ENCODE measurements at regions not wholly inside any gene's neighbourhood (a gene's known extent, or its start where the extent isn't known, plus 50 kb on each side); places are given as distances from the start of the nearest gene placed in this dataset.

GRCh38 chrX:117215683-117216082 lies 752.9 kb upstream of the CT83 start:
- Mint-ChIP-seq H3K27me3 (no peaks in the 10 kb centered on the region), H3K4me1 (ENCODE audit: low read depth) (no peaks in the 10 kb centered on the region), H3K27ac (no peak overlapping the region), H3K36me3 (ENCODE audit: insufficient read depth) (no peaks in the 10 kb centered on the region), H3K4me3 (ENCODE audit: low read depth) (no peak overlapping the region), H3K9me3 (ENCODE audit: low read depth) (peaks cover 4% of the 10 kb centered on the region)
- no peak for DNase-seq (ENCODE audit: low spot score, unreplicated experiment)
- TF ChIP-seq CTCF (IDR thresholded peaks at IDR 0.05; ENCODE audit: unreplicated experiment) = no peak

- Mint-ChIP-seq H3K27me3 (no peaks in the 10 kb centered on the region), H3K27ac (no peak overlapping the region), H3K4me3 (ENCODE audit: low read depth) (no peak overlapping the region), H3K36me3 (ENCODE audit: insufficient read depth) (no peaks in the 10 kb centered on the region), H3K4me1 (ENCODE audit: low read depth) (no peaks in the 10 kb centered on the region), H3K9me3 (ENCODE audit: low read depth) (peaks cover 3% of the 10 kb centered on the region)
- no peak for DNase-seq (ENCODE audit: low spot score, unreplicated experiment)
- TF ChIP-seq CTCF (IDR thresholded peaks at IDR 0.05; ENCODE audit: unreplicated experiment) = no peak
Observed at GRCh38 chrX:117196481-117196880, 733.7 kb upstream of the CT83 start.

GRCh38 chrX:117147249-117147648 lies 684.5 kb upstream of the CT83 start:
- Mint-ChIP-seq H3K4me1 (ENCODE audit: low read depth) (no peaks in the 10 kb centered on the region), H3K27ac (no peak overlapping the region), H3K9me3 (ENCODE audit: low read depth) (peaks cover 11% of the 10 kb centered on the region), H3K27me3 (no peaks in the 10 kb centered on the region), H3K36me3 (ENCODE audit: insufficient read depth) (no peaks in the 10 kb centered on the region), H3K4me3 (ENCODE audit: low read depth) (no peak overlapping the region)
- no peak for TF ChIP-seq CTCF (IDR thresholded peaks at IDR 0.05; ENCODE audit: unreplicated experiment)
- DNase-seq (ENCODE audit: low spot score, unreplicated experiment) = no peak

GRCh38 chrX:117138070-117138469 lies 675.3 kb upstream of the CT83 start:
- H3K27ac Mint-ChIP-seq = no peak overlapping the region
- no peak for TF ChIP-seq CTCF (IDR thresholded peaks at IDR 0.05; ENCODE audit: unreplicated experiment)
- no peaks in the 10 kb centered on the region for H3K36me3 Mint-ChIP-seq (ENCODE audit: insufficient read depth)
- H3K4me1 Mint-ChIP-seq (ENCODE audit: low read depth) = peaks cover 5% of the 10 kb centered on the region
- DNase-seq (ENCODE audit: low spot score, unreplicated experiment) = no peak
- no peaks in the 10 kb centered on the region for H3K9me3 Mint-ChIP-seq (ENCODE audit: low read depth)
- no peaks in the 10 kb centered on the region for H3K27me3 Mint-ChIP-seq
- H3K4me3 Mint-ChIP-seq (ENCODE audit: low read depth) = no peak overlapping the region

GRCh38 chrX:117134983-117135382 lies 672.2 kb upstream of the CT83 start:
- Mint-ChIP-seq H3K27me3 (no peaks in the 10 kb centered on the region), H3K36me3 (ENCODE audit: insufficient read depth) (no peaks in the 10 kb centered on the region), H3K27ac (no peak overlapping the region), H3K4me3 (ENCODE audit: low read depth) (no peak overlapping the region), H3K4me1 (ENCODE audit: low read depth) (peaks cover 13% of the 10 kb centered on the region), H3K9me3 (ENCODE audit: low read depth) (peaks cover 6% of the 10 kb centered on the region)
- TF ChIP-seq CTCF (IDR thresholded peaks at IDR 0.05; ENCODE audit: unreplicated experiment) = no peak
- DNase-seq (ENCODE audit: low spot score, unreplicated experiment) = no peak

Measured in progenitor cell of endocrine pancreas (in vitro differentiated cells).